M059J (cell line): ENCODE measurements at regions not wholly inside any gene's neighbourhood (a gene's known extent, or its start where the extent isn't known, plus 50 kb on each side); places are given as distances from the start of the nearest gene placed in this dataset.

Source experiments
- DNase-seq: peaks from one replicate; pipeline ENCODE4 v3.0.0-alpha.2; 2012; ENCODE audit warnings: low read depth

DNA sequence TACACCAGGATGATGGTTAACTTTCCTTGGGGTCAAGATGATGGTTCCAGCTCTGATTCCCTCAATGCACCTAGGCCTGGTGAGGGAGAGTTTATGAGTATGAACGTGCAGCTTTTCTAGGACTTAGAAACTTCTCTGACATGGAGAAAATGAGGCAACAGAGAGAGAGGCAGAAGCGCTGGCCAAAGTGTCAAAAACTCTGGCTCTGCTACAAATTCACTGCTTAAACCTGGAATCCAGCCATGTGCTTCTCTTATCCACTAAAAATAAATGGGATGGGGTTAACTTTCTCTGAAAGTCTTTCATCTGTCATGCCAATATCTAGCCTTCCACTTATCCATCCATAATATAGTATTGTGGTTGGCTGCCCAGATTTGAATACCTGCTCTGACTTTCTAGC is 568.7 kb downstream of the MED13L start:
- no peak for DNase-seq

DNA sequence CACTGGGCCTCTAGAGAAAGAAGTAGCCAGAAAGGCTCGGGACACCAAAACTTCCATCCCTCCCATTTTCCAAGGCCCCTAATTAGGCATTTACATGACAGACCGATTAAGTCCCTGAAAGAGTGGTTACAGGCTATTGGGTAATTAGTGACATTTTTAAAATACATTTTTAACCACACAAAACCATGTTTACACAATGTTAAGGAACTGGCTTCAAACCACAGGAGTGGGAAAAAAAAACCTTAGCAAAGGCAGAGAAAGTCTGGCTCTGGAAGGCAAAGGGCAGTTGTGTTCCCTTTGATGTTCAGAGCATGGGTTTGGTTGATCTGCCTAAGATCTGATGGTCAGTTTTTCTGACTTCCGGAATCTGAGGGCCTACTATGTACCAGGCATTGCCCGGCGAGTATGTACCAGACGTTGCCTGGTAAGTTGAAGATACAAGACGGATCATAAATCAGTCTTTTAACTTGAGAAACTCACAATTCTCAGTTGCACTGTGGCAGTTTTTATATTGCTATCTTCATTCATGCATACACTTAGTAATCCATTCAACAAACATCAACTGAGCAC is 576.5 kb downstream of the MED13L start:
- peak; percentile 38 for DNase-seq

DNA sequence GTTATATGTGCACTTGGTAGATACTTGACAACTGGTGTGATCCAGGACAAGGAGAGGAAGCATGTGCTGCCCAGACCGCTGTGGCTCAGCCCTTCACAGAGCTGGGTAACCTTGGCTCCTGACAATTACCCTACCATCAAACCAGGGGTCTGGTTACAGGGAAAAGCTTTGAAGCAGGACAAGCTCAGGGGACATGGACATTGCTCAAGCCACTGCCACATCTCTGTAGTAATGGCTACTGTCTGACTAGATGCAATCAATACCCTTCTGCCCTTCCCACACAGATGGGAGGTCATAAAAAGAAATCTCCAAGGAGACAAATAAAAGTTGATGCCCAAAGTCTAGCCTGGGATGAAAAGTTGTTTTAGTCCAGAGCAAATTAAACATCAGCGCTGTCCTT is 577.4 kb downstream of the MED13L start:
- no peak for DNase-seq

DNA sequence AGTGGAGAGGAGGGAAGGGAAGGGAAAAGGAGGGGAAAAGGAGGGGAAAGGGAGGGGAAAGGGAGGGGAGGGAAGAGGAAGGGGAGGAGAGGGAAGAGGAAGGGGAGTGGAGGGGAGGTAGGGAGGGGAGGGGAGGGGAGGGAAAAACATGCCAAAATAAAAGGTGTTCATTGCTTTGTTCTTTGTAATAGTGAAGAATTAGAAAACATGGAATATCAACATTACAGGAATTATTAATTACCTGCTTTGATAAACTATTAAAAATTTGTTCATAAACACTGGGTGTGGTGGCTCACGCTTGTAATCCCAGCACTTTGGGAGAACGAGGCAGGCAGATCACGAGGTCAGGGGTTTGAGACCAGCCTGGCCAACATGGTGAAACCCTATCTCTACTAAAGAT is 579.2 kb downstream of the MED13L start:
- DNase-seq = no peak

- peak; percentile 22 for DNase-seq
These were observed 580.2 kb downstream of the MED13L start for GRCh38 chr12:115697340-115697739.

- DNase-seq = no peak
These were observed 582.9 kb downstream of the MED13L start for GRCh38 chr12:115694564-115694963.

DNA sequence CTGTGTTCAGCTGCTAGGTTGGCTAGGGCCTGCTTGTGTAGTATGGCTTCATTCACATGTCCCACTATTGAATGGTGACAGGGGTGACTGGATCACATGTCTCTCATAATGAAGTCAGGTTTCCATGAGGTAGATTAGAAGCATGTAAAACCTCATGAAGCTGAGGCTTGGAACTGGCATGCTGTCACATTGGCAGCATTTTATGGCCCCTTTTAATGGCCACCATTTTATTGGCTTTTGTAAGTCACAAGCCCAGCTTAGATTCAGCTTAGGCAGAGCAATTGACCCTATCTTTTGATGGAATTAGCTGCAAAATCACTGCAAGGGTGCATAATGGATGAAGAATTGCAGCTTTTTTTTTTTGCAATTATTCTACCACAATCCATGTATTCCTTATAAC is 583.5 kb downstream of the MED13L start:
- DNase-seq = no peak

DNA sequence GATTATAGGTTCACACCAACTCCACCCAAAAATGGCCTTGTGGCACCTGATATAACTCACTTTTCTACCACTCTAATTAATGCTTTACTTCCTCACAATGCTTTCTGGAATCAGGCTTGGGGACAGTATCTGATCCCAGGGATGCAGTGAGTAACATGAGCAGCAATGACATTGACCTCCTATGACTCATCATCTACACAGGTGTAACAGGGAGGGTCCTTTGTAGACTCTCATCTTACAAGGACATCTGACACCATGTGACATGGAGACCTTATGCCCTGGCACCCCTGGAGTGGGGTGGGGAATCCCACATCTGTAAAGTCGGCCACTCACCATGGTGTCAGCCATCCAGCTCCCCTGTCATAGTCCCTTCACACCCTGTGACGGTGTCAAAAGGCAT is 586.4 kb downstream of the MED13L start:
- DNase-seq = no peak

DNA sequence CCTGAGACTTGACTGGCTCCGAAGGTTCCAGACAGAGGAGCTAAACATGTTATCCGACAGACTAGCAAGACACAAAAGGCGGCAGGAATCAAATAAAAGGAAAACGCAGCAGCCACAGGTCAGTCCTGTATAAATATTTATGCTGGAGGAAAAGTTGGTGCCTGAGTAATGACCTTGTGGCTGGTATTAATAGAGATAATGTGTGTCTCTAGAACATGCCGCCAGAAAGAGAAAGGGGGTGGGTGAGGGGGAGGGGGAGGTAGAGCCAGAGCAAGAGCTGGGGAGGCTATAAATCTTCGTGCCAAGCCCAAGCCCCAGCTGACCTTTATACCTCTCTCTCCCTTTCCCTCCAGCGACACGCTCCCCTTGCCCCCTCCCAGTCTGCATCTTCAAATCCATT is 590.4 kb downstream of the MED13L start:
- peak; percentile 31 for DNase-seq

GRCh38 chr12:115683240-115683780 is 594.2 kb downstream of the MED13L start:
- no peak for DNase-seq

GRCh38 chr12:115680967-115681366 is 596.5 kb downstream of the MED13L start:
- no peak for DNase-seq

DNA sequence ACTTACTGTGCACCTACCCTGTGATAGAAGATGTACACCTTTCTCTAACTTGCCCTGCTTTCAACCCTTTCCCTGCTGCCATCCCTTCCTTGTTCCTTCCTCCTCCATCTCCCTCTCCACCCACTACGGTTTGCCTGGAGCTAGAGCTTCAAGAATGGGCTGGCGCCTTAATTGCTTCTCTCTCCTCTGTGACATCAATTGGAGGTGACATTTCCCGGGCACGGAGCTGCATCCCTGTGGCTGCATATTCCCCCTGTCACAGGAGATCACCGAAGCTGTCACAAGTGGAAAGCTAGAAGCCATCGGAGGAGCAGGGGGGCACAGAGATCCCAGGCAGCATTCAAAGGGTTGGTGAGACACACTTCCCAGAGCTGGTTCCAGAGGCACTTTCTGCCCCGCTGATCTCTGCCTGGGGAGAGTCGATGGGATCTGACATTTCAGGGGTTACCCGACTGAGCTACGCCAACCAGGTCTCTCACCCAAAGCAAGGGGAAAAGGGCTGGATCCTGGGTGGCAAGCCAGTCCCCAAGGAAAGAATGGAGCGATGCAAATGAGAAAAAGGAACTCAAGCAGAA is 604.9 kb downstream of the MED13L start:
- no peak for DNase-seq

- no peak for DNase-seq
These were observed 605.4 kb downstream of the MED13L start for GRCh38 chr12:115672086-115672485.

GRCh38 chr12:115670869-115671268 is 606.6 kb downstream of the MED13L start:
- DNase-seq = no peak

DNA sequence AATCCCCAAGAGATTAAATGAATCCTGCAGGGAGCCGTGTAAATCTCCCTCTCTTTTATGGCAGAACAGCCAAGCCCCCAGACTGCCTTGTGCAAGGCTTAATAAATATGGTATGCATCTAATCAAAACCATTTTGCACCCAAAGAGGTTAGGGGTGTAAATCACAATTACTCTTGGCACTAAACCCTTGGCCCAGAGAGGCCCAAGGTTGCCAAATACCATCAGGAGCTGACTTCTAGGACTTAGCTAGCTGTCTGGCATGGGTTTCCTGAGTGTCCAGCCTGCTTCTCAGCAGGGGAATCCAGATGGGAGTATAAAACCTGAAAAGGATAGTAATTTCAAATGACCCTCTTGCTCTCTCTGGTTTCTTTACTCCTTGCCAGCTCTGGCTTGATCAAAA is 610.4 kb downstream of the MED13L start:
- no peak for DNase-seq

DNA sequence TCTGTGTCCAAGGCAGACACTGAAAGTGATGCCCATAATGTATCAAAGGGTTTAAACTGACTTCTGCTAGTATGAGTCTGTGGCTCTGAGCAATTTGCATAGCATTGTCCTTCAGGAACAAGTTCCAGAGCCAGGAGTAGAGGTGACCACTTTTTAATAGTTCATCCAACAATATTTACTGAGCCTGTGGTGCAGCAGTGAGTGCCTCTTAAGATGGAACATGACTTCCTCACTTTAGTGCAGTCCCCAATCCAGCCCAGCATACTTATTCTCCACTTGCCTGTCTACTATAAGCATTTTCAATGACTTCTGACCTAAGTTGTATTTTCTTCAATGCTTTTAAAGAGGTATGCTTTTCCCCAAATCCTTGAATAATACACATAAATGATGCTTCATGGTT is 611.3 kb downstream of the MED13L start:
- no peak for DNase-seq

DNA sequence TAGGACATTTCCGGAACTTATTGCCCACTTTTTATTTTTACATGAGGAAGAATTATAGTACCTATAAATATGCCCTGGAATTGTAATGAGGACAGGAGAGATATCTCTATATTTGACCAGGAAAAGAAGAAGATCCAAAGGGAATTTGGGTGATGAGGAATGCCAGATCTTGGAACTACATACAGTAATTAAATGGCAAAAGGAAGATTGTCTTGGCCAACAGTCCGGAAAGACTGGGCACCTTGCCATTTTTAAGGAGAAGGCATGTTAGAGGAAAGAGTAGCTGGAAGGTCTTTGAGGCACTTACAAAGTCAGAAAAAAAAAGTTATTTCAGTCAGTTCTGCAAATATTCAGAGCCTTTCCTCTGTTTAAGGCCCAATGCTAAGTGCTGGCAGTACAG is 616.4 kb downstream of the MED13L start:
- peak; percentile 60 for DNase-seq

GRCh38 chr12:115660211-115660805 is 617.2 kb downstream of the MED13L start:
- DNase-seq = peak; percentile 74

- no peak for DNase-seq
These were observed 618.1 kb downstream of the MED13L start for GRCh38 chr12:115659422-115659821.

- peak; percentile 27 for DNase-seq
These were observed 620.1 kb downstream of the MED13L start for GRCh38 chr12:115657081-115658013.

DNA sequence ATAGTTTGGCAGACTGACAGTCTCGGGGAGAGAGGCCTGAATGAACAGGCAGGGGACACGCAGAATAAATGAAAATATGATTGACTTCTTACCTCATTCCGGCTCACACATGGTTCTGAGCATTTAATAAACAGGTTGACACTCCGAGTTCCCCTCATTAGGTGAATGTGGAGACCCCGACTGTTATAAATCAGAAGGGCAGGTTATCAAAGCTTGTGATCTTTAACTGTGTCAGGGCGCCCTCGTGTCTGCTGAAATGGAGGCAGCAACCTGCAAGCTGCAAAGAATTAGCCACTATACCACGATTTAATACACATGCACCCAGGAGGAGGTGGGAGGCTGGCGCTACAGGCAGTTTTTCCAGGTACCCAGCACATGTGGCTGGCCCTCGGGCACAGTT is 627.5 kb downstream of the MED13L start:
- DNase-seq = no peak

- DNase-seq = no peak
These were observed 629.0 kb downstream of the MED13L start for GRCh38 chr12:115648463-115648862.
